Right atrium auricular region (tissue), 2 donors: ENCODE measurements at regions not wholly inside any gene's neighbourhood (a gene's known extent, or its start where the extent isn't known, plus 50 kb on each side); places are given as distances from the start of the nearest gene placed in this dataset.

ENCODE experiments used
- DNase-seq: peaks from one replicate; pipeline ENCODE4 v3.0.0-alpha.2; 2019; ENCODE audit warnings: low spot score
- H3K27ac ChIP-seq, 2 donors: fragments of 200-600 bp; sonication (generic); 1 replicate in 1 of 2; 2 replicates in 1 of 2; pipeline ENCODE4 v1.5.1; 2016 to 2019
- H3K27me3 ChIP-seq, 2 donors: fragments of 200-600 bp; sonication (generic); one replicate each; pipeline versions ENCODE4 v1.5.1 to v1.6.0; 2017 to 2019
- H3K36me3 ChIP-seq: fragments of 200-600 bp; sonication (generic); one replicate; pipeline ENCODE4 v1.5.1; 2016
- H3K4me1 ChIP-seq, 2 donors: fragments of 200-600 bp; sonication (generic); one replicate each; pipeline versions ENCODE4 v1.5.1 to v1.6.0; 2017 to 2019
- H3K4me3 ChIP-seq, 2 donors: fragments of 200-600 bp; sonication (generic); 1 replicate in 1 of 2; 2 replicates in 1 of 2; pipeline ENCODE4 v1.5.1; 2017 to 2019; ENCODE audit warnings: mild to moderate bottlenecking in 1 of 2, moderate library complexity in 1 of 2
- H3K9me3 ChIP-seq, 2 donors: fragments of 200-600 bp; sonication (generic); one replicate each; pipeline ENCODE4 v1.5.1; 2019
- TF ChIP-seq, protein P1 (sequence below), 2 donors: fragments of 200-600 bp; sonication (generic); IDR thresholded peaks; one replicate each; pipeline ENCODE4 v1.5.1; 2019; ENCODE audit warnings: antibody characterized with exemption in 2 of 2

DNA sequence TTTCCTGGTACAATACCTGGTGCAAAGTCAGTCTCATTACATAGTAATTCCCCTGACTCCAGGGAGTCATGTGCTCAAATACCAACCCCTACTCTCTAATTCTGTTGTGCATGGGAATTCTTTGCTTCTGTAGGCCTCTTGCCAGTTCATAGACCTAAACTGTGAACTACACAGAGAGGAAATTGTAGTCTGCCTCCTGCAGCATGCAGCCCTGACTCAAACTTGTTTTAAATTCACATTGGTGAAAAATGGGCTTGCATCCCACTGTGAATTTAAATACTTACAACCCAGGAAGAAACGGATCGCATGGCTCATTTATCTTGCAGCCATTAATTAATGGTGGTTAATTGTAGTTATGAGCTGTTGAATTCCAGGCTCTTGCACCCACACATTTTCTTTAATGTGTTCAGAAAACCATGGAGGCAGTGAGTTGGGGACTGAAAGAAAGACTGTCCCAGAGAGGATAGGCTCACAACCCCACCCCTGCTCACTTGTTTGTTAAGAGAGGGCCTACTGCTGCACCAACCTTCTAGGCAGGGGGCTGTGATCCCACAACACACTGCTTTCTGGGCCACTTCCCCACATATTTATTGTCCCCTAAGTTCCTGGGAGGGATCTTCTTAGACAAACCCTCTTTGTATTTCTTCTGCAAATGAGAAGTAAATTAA, 579.1 kb downstream of the DHX35 start:
- no peaks in the 10 kb centered on the region for H3K4me1 ChIP-seq
- H3K9me3 ChIP-seq: no peaks in the 10 kb centered on the region
- H3K36me3 ChIP-seq: no peaks in the 10 kb centered on the region
- DNase-seq: no peak
- no peaks in the 10 kb centered on the region for H3K27me3 ChIP-seq
- H3K27ac ChIP-seq: no peak overlapping the region
- TF ChIP-seq, protein P1, sequence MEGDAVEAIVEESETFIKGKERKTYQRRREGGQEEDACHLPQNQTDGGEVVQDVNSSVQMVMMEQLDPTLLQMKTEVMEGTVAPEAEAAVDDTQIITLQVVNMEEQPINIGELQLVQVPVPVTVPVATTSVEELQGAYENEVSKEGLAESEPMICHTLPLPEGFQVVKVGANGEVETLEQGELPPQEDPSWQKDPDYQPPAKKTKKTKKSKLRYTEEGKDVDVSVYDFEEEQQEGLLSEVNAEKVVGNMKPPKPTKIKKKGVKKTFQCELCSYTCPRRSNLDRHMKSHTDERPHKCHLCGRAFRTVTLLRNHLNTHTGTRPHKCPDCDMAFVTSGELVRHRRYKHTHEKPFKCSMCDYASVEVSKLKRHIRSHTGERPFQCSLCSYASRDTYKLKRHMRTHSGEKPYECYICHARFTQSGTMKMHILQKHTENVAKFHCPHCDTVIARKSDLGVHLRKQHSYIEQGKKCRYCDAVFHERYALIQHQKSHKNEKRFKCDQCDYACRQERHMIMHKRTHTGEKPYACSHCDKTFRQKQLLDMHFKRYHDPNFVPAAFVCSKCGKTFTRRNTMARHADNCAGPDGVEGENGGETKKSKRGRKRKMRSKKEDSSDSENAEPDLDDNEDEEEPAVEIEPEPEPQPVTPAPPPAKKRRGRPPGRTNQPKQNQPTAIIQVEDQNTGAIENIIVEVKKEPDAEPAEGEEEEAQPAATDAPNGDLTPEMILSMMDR (IDR thresholded peaks at IDR 0.05): no peak
- no peak overlapping the region for H3K4me3 ChIP-seq

DNA sequence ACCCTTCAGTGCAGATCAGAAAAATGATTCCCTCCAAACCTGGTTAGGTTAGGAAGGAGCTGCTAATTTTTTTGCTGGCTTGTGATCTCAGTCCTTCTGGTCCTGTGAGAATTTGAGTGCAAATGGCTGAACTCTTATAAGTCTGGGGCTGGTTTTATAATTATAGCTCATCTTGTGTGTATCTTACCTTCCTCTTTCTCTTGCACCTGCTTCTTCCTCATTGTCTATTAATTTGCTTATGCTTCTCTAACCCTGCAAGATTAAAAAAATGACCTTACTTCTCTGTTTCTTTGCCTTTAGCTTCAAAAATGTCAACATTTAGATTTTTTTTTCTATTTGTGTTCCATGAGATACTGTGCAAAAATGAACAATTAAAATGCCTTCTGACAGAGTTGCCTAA, 576.2 kb downstream of the DHX35 start:
- no peaks in the 10 kb centered on the region for H3K9me3 ChIP-seq
- no peak overlapping the region for H3K4me3 ChIP-seq
- H3K36me3 ChIP-seq: no peaks in the 10 kb centered on the region
- DNase-seq: no peak
- H3K4me1 ChIP-seq: no peaks in the 10 kb centered on the region
- H3K27ac ChIP-seq: no peak overlapping the region
- TF ChIP-seq, protein P1 (IDR thresholded peaks at IDR 0.05): no peak
- H3K27me3 ChIP-seq: no peaks in the 10 kb centered on the region

DNA sequence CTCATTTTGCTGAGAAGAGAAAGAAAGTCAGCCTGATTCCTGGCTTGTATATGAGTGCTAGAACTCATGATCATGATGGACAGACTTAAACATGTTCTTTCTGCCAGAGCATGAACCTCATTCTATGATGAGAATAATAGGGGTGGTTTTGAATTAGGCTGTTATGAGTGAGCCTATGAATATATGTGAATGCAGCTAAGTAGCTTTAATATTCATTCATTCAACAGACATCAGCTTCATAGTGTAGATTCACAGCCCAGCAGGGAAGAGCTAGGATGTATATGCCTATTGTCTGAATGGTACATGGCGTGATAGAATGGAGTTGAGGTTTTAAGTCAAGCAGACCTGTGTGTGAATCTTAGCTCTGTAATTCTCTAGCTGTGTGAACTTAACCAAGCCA, 573.2 kb downstream of the DHX35 start:
- DNase-seq: no peak
- TF ChIP-seq, protein P1 (IDR thresholded peaks at IDR 0.05): no peak
- H3K9me3 ChIP-seq: no peaks in the 10 kb centered on the region

DNA sequence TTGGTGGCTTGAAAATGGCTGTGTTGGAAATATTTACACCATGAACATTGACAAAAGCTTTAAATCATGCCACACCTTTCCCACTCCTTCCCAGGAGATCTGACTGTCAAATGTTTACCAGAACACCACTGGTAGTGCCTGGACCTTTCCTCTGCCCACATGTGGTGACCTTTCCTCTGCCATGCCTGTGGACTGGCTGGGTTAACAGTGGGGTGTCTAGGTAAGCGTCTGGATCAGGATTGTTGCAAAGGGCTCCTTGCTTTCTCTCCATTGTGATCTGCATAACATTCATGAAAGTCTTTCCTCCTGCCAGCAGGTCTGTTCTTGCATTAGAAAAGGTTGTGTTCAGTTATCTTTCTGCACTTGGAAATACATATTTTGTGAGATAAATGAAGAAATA, 572.7 kb downstream of the DHX35 start:
- H3K36me3 ChIP-seq: no peaks in the 10 kb centered on the region
- H3K27me3 ChIP-seq: no peaks in the 10 kb centered on the region
- DNase-seq: no peak
- no peaks in the 10 kb centered on the region for H3K9me3 ChIP-seq
- H3K4me1 ChIP-seq: no peaks in the 10 kb centered on the region
- TF ChIP-seq, protein P1 (IDR thresholded peaks at IDR 0.05): no peak
- no peak overlapping the region for H3K27ac ChIP-seq
- no peak overlapping the region for H3K4me3 ChIP-seq

More for the DNA sequence above, 573.2 kb downstream of the DHX35 start:
- Histone ChIP-seq H3K27ac (no peak overlapping the region), H3K4me3 (no peak overlapping the region), H3K36me3 (no peaks in the 10 kb centered on the region), H3K4me1 (no peaks in the 10 kb centered on the region), H3K27me3 (no peaks in the 10 kb centered on the region)

DNA sequence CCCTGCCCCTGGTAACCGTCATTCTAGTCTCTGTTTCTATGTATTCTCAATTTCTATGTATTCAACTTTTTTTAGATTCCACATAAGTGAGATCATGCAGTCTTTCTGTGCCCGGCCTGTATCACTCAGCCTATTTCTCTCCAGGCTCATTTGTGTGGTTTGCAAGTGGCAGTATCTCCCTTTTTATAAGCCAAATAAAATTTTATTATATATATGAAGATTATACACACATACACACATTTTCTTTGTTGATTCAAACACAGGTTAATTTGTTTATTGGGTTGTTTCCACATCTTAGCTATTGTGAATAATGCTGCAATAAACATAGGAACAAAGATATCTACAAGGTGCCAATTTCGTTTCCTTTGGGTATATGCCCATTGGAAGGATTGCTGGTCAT, 571.7 kb downstream of the DHX35 start:
- Histone ChIP-seq H3K27ac (no peak overlapping the region), H3K4me3 (no peak overlapping the region), H3K36me3 (no peaks in the 10 kb centered on the region), H3K27me3 (no peaks in the 10 kb centered on the region), H3K4me1 (no peaks in the 10 kb centered on the region), H3K9me3 (no peaks in the 10 kb centered on the region)
- no peak for DNase-seq
- TF ChIP-seq, protein P1 (IDR thresholded peaks at IDR 0.05): no peak

DNA sequence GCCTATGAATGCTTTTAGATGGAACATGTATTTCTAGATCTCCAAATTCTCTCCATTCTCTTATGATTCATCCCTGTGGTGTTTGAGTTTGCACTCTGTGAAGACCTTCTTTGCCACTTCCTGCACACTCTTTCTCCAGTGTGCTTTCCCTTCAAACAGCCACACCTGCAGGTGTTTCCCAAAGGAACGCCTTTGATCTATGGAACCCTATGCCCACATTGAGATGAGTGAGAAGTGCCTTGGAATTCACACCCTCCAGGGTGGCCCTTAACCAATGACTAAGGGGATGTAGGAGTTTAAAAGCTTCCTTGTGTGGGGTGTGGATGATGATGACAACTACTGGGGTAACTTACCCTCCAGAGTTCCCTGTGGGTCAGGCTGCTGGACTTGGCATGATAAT, 570.1 kb downstream of the DHX35 start:
- DNase-seq: no peak
- no peaks in the 10 kb centered on the region for H3K4me1 ChIP-seq
- no peaks in the 10 kb centered on the region for H3K9me3 ChIP-seq
- no peak overlapping the region for H3K27ac ChIP-seq
- H3K4me3 ChIP-seq: no peak overlapping the region
- TF ChIP-seq, protein P1 (IDR thresholded peaks at IDR 0.05): no peak
- no peaks in the 10 kb centered on the region for H3K27me3 ChIP-seq
- H3K36me3 ChIP-seq: no peaks in the 10 kb centered on the region
